Sigmoid colon (tissue), 6 donors: ENCODE measurements at regions not wholly inside any gene's neighbourhood (a gene's known extent, or its start where the extent isn't known, plus 50 kb on each side); places are given as distances from the start of the nearest gene placed in this dataset.

Source experiments
- DNase-seq: peaks from one replicate; pipeline ENCODE4 v3.0.0-alpha.2; 2019
- H3K27ac ChIP-seq, 4 donors: fragments of 200-600 bp; sonication (generic); one replicate each; pipeline ENCODE4 v1.5.1; 2016 to 2019; ENCODE audit warnings: mild to moderate bottlenecking in 1 of 4
- H3K27me3 ChIP-seq, 3 donors: fragments of 200-600 bp; sonication (generic); one replicate each; pipeline ENCODE4 v1.5.1; 2019; ENCODE audit warnings: mild to moderate bottlenecking in 1 of 3
- H3K36me3 ChIP-seq, 4 donors: fragments of 200-600 bp; sonication (generic); one replicate each; pipeline ENCODE4 v1.5.1; 2016 to 2019
- H3K4me1 ChIP-seq, 4 donors: fragments of 200-600 bp; sonication (generic); one replicate each; pipeline ENCODE4 v1.5.1; 2017 to 2019
- H3K4me3 ChIP-seq, 4 donors: fragments of 200-600 bp; sonication (generic); one replicate each; pipeline ENCODE4 v1.5.1; 2017 to 2019; ENCODE audit warnings: mild to moderate bottlenecking in 2 of 4, moderate library complexity in 1 of 4
- H3K9me3 ChIP-seq, 4 donors: fragments of 200-600 bp in 3 of 4; sonication (generic) in 3 of 4; one replicate each; pipeline versions ENCODE4 v1.5.1 to v1.6.1; 2013 to 2019
- CTCF ChIP-seq, 4 experiments: fragments of 450-650 bp in 3 of 4; fragments of 200-600 bp in 1 of 4; IDR thresholded peaks; one replicate each; pipeline ENCODE4 v1.5.1; 2016 to 2019; ENCODE audit warnings: antibody characterized with exemption in 4 of 4, mild to moderate bottlenecking in 3 of 4, moderate library complexity in 2 of 4
- EP300 ChIP-seq, 4 donors: sonication (generic); formaldehyde crosslinking; IDR thresholded peaks; one replicate each; pipeline ENCODE4 v1.6.1; 2017; ENCODE audit warnings: antibody characterized with exemption in 4 of 4
- POLR2A ChIP-seq, 2 donors: fragments of 450-650 bp; IDR thresholded peaks; one replicate each; pipeline ENCODE4 v1.6.1; 2016; ENCODE audit warnings: antibody characterized with exemption in 2 of 2, mild to moderate bottlenecking in 2 of 2, moderate library complexity in 2 of 2
- POLR2AphosphoS5 ChIP-seq, 4 donors: sonication (generic); formaldehyde crosslinking; IDR thresholded peaks; one replicate each; pipeline ENCODE4 v1.6.1; 2017; ENCODE audit warnings: antibody characterized with exemption in 4 of 4
- WGBS, 2 donors: extraction: QIAGEN DNeasy Blood & Tissue Kit; methylation state at CpG; one replicate each; pipeline ENCODE4 v1.1.7; 2013; 5-methylcytosine and 5-hydroxymethylcytosine counted together
- intact Hi-C: fragments of 100-400 bp; cut with DNase I; formaldehyde crosslinking; loops from one replicate; pipeline ENCODE4 v1.15.1; 2023
- donor health status: healthy with polysubstance abuse.
- donor health status: healthy.

- Histone ChIP-seq H3K27me3 (no peaks in the 10 kb centered on the region), H3K27ac (no peak overlapping the region), H3K4me1 (no peaks in the 10 kb centered on the region), H3K4me3 (no peak overlapping the region), H3K9me3 (no peaks in the 10 kb centered on the region), H3K36me3 (no peaks in the 10 kb centered on the region)
- WGBS, 2 donors = 87 to 88% methylated on average over 2 of the region's 2 CpGs
- intact Hi-C loops = no loop called here
- TF ChIP-seq EP300 (IDR thresholded peaks at IDR 0.05) (no peak), CTCF (IDR thresholded peaks at IDR 0.05) (no peak), POLR2AphosphoS5 (IDR thresholded peaks at IDR 0.05) (no peak), POLR2A (IDR thresholded peaks at IDR 0.05) (no peak)
- DNase-seq = no peak
Observed at GRCh38 chr3:80994767-80995166, 766.7 kb downstream of the GBE1 start.

- no peak for DNase-seq
- H3K4me3 ChIP-seq = no peak overlapping the region
- intact Hi-C loops = no loop called here
- H3K9me3 ChIP-seq = no peaks in the 10 kb centered on the region
- no peak overlapping the region for H3K27ac ChIP-seq
- TF ChIP-seq CTCF (IDR thresholded peaks at IDR 0.05) = no peak
- TF ChIP-seq POLR2A (IDR thresholded peaks at IDR 0.05) = no peak
- TF ChIP-seq EP300 (IDR thresholded peaks at IDR 0.05) = no peak
- TF ChIP-seq POLR2AphosphoS5 (IDR thresholded peaks at IDR 0.05) = no peak
- H3K4me1 ChIP-seq = no peaks in the 10 kb centered on the region
- H3K36me3 ChIP-seq = no peaks in the 10 kb centered on the region
- WGBS, 2 donors = 88% methylated on average over 3 of the region's 3 CpGs
- H3K27me3 ChIP-seq = no peaks in the 10 kb centered on the region
Observed at GRCh38 chr3:80994085-80994665, 767.3 kb downstream of the GBE1 start.

GRCh38 chr3:80993241-80993945, 768.1 kb downstream of the GBE1 start:
- no peak overlapping the region for H3K27ac ChIP-seq
- no peak for DNase-seq
- H3K4me3 ChIP-seq = no peak overlapping the region
- TF ChIP-seq POLR2A (IDR thresholded peaks at IDR 0.05) = no peak
- TF ChIP-seq CTCF (IDR thresholded peaks at IDR 0.05) = no peak
- TF ChIP-seq EP300 (IDR thresholded peaks at IDR 0.05) = no peak
- no peak for TF ChIP-seq POLR2AphosphoS5 (IDR thresholded peaks at IDR 0.05)
- intact Hi-C loops = no loop called here
- no peaks in the 10 kb centered on the region for H3K27me3 ChIP-seq
- H3K36me3 ChIP-seq = no peaks in the 10 kb centered on the region
- WGBS, 2 donors = 21 to 65% methylated on average over 2 of the region's 2 CpGs
- H3K4me1 ChIP-seq = no peaks in the 10 kb centered on the region
- H3K9me3 ChIP-seq = no peaks in the 10 kb centered on the region

- Histone ChIP-seq H3K9me3 (no peaks in the 10 kb centered on the region), H3K4me1 (no peaks in the 10 kb centered on the region), H3K36me3 (no peaks in the 10 kb centered on the region), H3K27me3 (no peaks in the 10 kb centered on the region), H3K4me3 (no peak overlapping the region), H3K27ac (no peak overlapping the region)
- 11 to 66% methylated on average over 3 of the region's 3 CpGs for WGBS, 2 donors
- TF ChIP-seq EP300 (IDR thresholded peaks at IDR 0.05) = no peak
- no peak for TF ChIP-seq POLR2A (IDR thresholded peaks at IDR 0.05)
- no peak for TF ChIP-seq CTCF (IDR thresholded peaks at IDR 0.05)
- TF ChIP-seq POLR2AphosphoS5 (IDR thresholded peaks at IDR 0.05) = no peak
- intact Hi-C loops = no loop called here
- DNase-seq = no peak
Observed at GRCh38 chr3:80983753-80984152, 777.7 kb downstream of the GBE1 start.
